SKM-1 (cell line): ENCODE measurements at regions not wholly inside any gene's neighbourhood (a gene's known extent, or its start where the extent isn't known, plus 50 kb on each side); places are given as distances from the start of the nearest gene placed in this dataset.

Source experiments
- DNase-seq: peaks from one replicate; lab custom pipeline; 2025; ENCODE audit not compliant: unreplicated experiment; lab: John Stamatoyannopoulos, UW

DNA sequence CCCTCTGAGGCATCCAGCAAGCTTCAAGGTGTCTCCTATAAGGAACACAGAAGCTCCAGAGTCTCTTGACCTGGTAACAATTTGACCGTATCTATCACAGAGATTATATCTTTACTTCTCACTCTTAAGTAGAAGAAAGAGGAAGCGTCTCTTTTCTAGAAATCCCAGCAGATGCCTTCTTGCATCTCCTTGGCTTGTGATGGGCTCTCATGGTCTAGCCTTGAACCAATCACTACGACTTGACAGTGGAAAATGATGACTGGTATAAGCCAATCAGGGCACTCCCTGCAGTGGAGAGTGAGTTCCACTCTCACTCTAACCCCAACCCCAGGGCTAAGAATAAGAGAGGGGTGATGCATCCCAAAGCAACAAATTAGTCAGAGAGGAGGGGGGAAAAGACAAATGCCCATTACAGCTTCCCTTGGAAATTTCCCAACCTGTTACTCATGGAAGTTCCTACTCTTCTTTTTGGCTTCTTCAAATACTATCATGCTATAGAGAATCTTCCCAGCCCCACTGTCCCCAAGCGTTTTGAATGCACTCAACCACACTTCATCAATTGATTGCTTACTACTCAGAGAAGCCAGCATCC, 293.5 kb downstream of the MN1 start:
- no peak for DNase-seq

DNA sequence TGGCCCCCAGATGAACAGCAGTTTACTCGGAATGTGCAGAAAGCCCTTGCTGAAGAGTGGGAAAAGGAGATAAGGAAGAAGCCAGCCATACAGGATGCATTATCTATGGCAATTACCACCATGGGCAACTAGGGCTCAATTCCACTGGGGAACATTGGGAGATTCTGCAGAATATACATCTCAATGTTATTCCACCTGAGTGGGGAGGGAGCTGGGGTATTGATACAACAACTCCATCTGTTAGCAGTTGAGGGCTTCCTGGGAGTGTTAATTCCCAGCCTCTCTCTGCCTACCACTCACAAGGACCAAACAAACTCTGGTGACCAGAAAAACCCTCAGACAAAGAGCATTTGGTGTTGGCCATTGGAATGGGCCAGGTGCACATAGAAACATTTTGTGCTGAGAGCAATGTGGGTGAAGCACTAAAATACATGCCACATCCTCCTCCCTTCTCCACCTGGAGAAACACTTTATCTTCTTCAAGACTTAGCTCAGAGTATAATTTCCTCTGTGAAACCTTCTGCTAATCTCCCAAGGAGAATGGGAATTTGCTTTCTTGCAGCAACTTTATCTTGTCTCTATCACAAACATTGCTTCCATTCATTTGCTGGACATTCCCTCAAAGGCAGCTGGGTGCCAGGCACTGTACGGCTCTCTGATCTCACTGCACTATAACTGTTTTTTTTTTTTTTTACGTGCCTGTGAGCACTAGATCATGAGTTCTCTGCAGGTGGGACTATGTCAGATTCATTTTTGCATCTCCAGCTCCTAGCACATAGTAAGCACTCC, 292.2 kb downstream of the MN1 start:
- DNase-seq = no peak

DNA sequence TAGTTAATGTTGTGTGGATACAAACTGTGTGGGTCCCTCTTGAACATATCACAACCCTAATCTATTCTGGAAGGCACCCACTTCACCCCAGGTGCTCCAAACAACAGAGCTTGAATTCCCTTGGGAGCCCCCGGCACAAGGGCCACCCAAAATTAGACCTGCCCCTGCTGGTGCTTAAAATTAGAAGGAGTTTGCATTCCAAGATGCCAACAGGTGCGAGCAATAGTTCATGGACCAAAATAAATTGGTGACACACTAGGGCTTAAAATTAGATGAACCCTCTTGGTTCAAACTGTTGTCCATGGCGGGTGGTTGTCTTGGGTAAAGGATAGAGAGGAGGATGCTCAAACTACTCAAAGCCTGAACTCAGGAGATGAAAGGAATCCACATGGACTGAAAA, 291.5 kb downstream of the MN1 start:
- no peak for DNase-seq

DNA sequence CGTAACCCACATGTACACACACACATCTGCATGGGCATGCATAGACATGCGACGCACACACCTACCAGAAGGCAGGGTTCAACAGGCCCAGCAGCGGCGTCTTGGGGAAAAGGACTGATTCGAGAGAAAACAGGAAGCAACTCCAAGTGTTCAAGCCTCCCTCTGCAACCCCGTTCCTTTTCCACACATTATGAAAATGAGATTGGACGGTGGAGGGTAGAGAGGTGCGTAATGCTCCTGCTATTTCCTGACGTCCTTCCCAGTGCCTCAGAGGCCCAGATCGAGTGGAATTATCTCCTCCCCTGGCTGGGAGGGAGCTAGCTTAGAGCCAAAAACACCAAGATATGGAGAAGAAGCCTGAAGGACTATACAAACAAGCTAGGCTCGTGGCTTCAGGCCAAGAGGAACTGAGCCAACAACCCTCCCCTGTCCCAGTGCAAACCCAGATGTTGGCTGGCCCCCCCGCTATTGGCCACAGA, 289.2 kb downstream of the MN1 start:
- DNase-seq = no peak

DNA sequence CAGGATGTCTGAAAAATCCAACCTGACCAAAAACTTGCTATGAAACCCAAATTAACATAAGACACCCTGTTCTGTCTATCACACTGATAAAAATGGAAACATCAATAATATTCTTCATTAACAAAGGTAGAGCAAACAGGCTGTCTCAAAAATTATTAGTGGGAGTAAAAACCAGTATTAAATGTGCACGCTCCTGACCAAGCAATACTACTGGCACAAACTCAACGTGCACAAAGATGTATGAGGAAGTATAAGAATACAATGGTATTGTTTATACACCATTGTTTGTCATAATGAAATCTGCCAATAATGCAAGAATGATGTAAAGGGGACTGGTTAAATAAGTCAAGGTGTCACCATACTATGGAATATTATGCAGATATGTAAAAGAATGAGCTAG, 288.5 kb downstream of the MN1 start:
- DNase-seq = no peak

DNA sequence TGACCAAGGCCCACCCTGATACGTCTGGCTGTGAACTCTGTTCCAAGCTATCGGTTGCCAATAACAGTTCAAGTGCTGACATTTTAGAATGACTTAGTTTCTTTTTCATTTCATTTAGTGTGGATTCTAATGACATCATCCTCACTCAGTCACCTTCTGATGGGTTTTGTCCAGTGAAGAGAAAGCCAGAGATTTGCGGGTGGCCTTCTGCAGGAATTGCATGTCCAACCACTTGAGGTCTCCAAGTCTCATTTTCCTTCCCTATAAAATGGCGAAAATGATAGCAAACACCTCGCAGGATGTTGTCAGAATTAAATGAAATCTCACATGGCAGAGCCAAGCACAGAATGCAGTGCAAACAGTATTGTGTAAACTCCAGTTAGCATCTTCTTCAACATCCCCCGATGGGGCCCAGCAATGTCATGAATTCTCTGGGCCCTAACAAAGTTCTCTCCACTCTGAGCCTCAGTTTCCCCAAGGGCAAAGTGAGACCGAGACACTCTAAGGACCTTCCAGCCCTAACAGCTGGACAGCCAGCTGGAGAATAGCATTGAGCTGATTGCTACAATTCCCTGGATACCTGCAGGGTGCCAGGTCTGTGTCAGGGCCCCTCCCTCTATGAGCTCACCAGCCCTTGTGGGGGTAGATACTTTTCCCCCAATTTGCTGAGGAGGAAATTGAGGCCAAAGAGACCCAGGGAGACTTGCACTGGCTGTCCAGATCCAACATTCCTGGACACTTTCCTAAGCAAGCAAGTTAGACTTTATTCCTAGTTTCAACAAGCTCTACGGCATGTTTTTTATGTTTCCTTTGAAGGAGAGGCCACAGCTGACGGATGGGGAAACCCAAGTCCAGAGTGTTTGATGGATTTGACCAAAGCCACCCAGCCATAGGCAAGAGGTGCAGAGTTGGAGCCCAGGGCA, 286.7 kb downstream of the MN1 start:
- no peak for DNase-seq

DNA sequence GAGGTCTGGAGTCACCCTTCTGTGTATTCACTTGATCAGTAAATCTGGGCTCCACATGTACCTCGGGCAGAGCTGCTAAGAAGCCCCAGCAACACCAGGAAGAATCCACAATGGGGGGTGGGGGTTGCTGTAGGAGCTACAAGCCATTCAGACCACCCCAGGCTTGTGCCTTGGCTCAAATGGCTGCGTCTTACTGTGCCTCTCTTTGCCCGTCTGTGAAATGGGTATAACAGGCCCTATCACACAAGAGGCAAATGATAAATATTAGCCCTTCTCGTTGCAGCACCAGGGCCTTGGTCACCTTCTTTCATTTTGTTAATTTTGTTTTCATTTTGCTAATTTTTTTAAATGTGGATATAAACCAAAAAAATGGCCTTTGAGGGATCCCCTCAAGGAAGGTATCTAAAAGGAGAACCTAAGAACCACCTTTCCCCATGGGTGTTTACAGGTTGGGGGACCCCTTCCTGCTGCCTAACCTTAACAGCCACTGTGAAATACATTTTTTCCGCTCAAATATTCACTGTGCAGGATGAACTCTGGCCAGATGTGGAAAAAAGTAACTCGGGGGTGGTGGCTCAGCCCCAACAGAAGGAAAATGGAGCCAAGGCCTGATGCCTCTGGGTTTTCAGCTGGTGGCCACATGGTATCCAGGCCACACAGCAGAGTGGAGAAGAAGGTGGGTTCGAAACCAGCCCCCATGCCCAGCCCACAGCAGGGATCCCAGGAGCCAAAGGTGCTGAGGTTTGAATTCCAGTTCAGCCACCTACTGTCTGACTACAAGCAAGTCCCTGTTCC, 284.0 kb downstream of the MN1 start:
- no peak for DNase-seq

DNA sequence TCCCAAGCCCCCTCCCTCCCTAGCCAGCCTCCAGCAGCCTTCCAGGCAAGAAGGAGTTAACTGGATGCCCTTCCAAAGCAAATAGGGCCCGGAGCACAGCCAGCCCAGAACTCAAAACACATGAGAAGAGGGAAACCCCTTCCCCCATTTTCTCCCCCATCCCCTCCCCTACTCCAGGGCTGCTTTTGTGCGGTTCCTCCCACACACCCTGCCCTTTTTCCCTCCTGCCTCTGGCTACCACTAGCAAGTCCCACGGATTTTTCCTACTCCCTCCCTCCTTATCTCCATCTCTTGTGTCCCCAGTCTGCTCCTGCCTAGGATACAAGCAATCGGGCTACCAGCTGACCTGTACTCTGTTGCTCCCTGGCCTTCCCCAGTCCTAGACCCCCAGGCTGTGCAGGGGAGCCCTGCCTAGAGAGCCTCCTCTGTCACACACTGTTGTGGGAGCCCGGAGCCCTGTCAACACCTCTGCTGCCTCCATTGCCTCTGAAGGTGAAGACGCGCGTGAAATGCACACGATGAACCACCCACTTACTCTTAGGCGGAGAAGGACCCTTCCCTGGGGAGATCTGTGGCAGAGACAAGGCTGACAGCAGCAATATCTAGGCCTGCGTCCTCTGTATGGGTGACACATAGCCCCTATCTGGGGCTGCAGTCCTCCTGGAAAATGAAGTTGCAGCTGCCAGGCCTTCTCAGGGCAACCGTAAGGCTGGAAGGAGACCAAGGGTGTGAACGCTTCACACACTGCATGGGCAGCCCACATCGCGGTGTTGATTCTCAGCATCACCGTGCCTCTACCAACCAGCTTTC, 282.8 kb downstream of the MN1 start:
- no peak for DNase-seq

DNA sequence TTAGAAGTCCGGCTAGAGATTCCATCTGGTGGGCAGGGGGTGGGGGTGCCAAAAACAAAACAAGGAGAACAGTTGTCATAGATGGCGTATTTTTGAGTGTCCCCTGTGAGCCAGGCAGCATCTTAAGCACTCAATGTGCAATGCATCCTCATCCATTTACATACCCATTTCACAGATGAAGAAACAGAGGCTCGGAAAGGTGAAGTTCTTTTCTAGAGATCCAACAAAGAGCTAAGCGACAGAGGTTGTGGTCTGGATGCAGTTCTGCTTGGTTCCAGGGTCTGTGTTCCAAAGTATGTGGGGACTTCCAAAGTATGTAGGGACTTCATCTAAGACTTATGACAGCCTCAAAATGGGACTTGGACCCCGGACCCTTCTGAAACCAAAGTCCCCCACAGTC, 277.8 kb downstream of the MN1 start:
- no peak for DNase-seq

DNA sequence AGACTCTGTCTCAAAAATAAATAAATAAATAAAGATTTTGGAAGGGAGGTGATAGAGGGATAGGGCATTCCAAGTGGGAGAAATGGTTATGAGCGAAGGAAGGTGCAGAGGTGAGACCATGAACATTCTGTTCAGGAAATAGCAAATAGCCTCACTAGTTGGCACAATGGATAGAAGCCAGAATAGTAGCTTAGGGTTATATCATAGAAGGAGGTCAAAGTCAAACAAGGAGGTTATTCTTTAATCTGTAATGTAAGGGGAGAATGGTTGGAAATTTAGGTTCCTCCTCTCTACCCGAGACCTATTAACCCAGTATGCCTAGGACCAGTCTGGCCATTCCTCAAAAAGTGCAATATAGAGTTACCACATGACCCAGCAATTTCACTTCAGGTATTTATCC, 275.8 kb downstream of the MN1 start:
- DNase-seq = no peak

DNA sequence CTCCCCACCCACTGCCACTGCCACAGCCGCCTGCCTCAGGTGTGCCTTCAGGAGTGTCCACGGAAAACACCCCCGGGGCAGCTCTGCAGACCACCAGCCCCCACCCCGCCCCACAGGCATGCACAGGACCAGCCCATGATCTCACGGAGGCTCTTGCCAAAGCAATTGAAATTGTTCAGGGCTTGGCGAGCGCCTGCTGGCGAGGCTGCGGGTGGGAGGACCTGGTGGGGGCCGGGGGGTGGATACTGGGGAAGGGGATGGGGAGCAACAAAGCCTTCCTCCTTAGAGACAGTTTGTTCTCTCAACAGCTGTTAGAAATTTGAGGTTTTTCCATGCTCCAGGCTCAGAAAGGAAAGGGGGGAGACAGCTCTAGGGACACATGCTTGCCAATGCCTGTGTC, 274.7 kb downstream of the MN1 start:
- no peak for DNase-seq

DNA sequence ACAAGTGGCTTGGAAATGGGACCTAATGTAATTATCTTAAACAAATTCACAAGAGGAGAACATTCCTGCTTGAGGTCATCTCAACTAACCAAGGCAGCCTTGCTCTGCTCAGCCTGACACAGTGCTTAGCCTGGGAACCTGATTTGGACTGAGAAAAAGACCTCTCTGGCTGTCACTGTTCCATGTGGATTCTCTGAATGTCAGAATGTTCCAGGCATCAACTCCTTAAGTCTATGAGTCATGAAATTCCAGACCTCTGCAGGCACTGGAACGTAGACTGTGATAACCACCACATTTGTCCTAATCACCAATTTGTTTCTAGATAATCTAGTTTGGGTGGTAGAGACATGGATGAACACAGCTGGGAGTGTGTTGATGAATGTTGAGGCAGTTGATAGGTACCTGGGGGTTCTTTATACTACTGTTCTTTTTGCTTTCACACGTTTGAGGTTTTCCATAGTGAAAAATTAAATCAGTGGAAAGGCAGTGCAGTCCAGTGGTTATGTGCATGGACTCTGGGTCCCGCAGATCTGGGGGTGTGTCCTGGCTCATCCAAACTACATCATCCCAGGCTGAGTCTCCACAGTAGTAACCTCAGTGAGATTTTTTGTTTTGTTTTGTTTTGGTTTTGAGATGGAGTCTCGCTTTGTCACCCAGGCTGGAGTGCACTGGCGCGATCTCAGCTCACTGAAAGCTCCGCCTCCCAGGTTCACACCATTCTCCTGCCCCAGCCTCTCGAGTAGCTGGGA, 269.6 kb downstream of the MN1 start:
- DNase-seq = no peak

DNA sequence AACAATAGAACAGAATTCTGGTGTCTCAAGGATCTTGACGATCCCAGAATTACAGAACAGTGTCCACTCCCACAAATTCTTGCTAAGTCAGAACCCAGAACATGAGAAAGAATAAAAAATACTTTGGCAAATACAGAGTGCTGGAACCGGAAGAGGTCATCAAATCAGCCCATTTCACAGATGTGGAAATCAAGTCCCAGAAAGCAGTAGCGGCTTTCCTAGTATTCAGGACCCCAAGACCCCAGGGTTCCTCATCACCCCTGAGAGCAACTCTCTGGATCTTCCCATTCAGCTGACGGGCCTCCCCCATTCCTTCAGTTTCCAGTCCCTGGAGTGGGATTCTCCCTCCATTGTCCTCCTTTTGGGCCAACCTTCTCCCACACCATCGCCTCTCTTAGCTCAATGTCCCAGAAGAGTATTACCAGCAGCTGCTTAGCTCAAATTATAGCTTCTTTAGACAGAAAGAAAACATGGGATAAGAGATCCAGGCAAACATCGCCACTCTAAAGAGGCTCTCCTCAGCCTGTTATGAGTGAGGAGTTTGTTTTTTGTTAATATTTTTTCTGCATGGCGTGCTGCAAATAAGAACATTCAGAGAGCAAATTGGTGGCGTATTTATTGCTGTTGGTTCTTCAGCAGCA, 268.3 kb downstream of the MN1 start:
- no peak for DNase-seq

DNA sequence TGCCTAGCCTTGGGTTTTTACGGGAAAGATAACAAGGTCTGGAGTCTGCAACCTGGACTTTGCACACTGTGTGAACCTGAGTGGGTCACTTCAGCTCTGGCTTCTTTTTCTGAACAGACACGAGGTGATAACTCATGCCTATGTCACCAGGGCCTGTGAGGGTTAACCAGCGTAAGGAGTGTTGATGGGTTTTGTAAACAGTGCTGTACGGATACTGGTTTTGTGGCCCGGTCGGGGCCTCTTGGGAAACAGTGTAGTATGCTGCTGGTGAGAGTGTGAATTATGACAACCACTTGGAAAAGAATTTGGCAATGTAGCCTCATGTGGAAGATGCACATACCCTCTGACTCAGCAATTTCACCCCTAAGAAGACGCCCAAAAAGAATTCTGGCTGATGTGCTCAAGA, 266.8 kb downstream of the MN1 start:
- DNase-seq = no peak

DNA sequence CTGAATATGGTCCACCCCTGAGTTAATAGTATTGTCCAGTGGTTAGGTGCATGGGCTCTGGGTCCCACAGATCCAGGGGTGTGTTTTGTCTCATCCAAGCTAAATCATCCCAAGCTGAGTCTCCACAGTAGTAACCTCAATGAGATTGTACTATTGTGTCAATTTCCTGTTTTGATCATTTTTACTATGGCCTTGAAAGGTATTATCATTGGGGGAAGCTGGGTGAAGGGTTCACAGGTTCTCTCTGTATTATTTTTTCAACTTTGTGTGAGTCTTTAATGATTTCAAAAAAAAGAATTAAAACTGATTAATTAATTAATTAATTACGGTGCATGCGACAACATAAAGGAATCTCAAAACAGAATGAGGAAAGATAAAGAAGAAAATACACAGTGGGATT, 266.1 kb downstream of the MN1 start:
- no peak for DNase-seq

DNA sequence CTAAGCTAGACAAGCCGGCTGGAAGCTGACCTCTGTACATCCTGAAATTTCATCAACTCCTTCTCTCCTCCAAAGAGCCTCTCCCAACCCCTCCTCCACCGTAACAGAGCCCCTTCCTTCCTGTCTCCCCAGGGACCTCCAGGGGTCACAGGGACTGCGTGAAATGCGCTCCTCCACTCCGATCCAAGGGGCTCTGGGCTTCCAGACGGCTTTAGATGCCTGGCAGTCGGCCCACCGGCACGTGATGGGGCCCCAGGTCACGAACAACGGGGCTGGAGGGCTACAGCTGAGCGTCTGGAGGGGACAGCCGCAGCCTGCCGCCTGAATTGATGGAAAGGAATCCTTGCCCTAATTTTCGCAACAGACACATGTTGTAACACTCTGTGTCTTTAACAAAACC, 264.1 kb downstream of the MN1 start:
- DNase-seq = no peak

DNA sequence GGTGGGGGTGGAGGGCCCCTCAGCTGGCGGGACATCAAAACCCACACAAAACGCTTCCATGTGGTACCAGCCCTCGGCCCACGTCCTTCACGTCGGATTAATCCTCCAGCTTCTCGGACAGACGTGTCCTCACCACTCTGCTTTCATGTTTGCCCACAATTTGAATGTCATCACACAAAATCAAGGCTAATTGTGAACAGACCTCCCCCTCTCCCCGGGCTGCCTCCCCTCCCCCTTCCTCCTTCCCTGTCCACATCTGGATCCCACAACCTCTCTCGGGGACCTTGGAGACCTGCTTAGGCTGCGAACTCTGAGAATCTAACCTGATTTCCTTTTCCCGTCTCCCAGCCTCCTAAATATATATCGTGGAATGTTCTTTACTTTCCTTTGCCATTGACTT, 262.9 kb downstream of the MN1 start:
- no peak for DNase-seq

DNA sequence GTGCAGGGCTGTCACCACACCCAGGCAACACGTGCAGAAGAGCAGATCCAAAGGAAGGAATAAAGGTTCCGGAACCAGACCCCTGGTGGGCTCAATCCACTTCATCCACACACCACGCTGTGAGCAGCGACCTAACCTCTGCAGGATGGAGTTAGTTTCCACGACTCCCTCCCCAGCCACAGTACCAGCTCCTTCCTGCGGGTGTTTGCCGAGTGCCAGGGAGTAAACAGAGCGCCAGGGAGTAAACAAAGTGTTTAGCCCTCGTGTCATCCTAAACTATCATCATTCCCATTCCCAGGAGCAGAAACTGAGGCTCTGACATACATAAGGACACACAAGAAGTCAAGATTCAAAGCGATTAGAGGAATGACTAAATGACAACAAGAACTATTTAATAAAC, 261.3 kb downstream of the MN1 start:
- no peak for DNase-seq
